GM12878 (cell line): ENCODE measurements at regions not wholly inside any gene's neighbourhood (a gene's known extent, or its start where the extent isn't known, plus 50 kb on each side); places are given as distances from the start of the nearest gene placed in this dataset.

ENCODE experiments used
- ATAC-seq: fragments of 200-7000 bp; cut with Tn5 transposase; 3 replicates; pipeline ENCODE4 v1.9.1; 2020; ENCODE audit warnings: mild to moderate bottlenecking, moderate library complexity
- BruUV-seq: library from RNA; stranded (reverse); fragments of 400-500 nt; replicated peaks from 2 replicates; lab custom pipeline; 2021; lab: Mats Ljungman, UMichigan
- CTCF ChIA-PET: fragments of 300-600 bp; sonication (Branson Sonifier 250); formaldehyde crosslinking; extraction: SDS; loops from one replicate; lab custom pipeline; 2021; ENCODE audit warnings: inconsistent platforms; lab: Yijun Ruan, JAX
- POLR2A ChIA-PET: fragments of 350-600 bp; formaldehyde crosslinking; extraction: SDS; loops from one replicate; lab custom pipeline; 2021; ENCODE audit warnings: inconsistent platforms; lab: Charles Lee
- RAD21 ChIA-PET: fragments of 300-600 bp; sonication (Branson Sonifier 250); formaldehyde crosslinking; loops from one replicate; lab custom pipeline; 2023; ENCODE audit warnings: antibody characterized with exemption; ENCODE audit not compliant: unreplicated experiment; lab: Charles Lee
- SMC1A ChIA-PET: fragments of 300-600 bp; sonication (Branson Sonifier 250); formaldehyde crosslinking; loops from one replicate; lab custom pipeline; 2023; ENCODE audit not compliant: unreplicated experiment, uncharacterized antibody; lab: Charles Lee
- DNase-seq: peaks from one replicate; pipeline ENCODE4 v3.0.0-alpha.2; 2011; ENCODE audit warnings: low read depth, low spot score
- FAIRE-seq: peaks from 3 replicates; lab custom pipeline; 2011; peaks lifted over from hg19 to GRCh38; lab: Jason Lieb, UNC
- H2AFZ ChIP-seq: 2 replicates; pipeline ENCODE4 v1.6.0; 2011; ENCODE audit warnings: low read depth, low read length, control low read depth; ENCODE audit not compliant: control insufficient read depth
- H3K27ac ChIP-seq: 2 replicates; pipeline ENCODE4 v1.5.1; 2011; ENCODE audit warnings: control low read depth; ENCODE audit not compliant: control insufficient read depth, insufficient read depth
- H3K27me3 ChIP-seq, 2 experiments: replicated peaks in 1 of 2; 2 replicates each; pipeline versions ENCODE4 v1.6.0 to v1.6.1; 2011; ENCODE audit warnings: low read length in 1 of 2; ENCODE audit not compliant: control insufficient read depth in 2 of 2, insufficient read depth in 2 of 2
- H3K36me3 ChIP-seq, 2 experiments: 2 replicates each; pipeline ENCODE4 v1.5.1; 2011; ENCODE audit warnings: low read length in 1 of 2; ENCODE audit not compliant: control insufficient read depth in 2 of 2, insufficient read depth in 2 of 2
- H3K4me1 ChIP-seq: 2 replicates; pipeline ENCODE4 v1.6.1; 2011; ENCODE audit warnings: mild to moderate bottlenecking, low read length, moderate library complexity, mixed read lengths; ENCODE audit not compliant: control insufficient read depth, insufficient read depth
- H3K4me2 ChIP-seq: 2 replicates; pipeline ENCODE4 v1.6.0; 2011; ENCODE audit warnings: control low read depth; ENCODE audit not compliant: control insufficient read depth, insufficient read depth
- H3K4me3 ChIP-seq: fragments of 200-600 bp; sonication (generic); 2 replicates; pipeline ENCODE4 v1.5.1; 2016
- H3K79me2 ChIP-seq: 2 replicates; pipeline ENCODE4 v1.6.0; 2011; ENCODE audit warnings: low read length; ENCODE audit not compliant: control insufficient read depth, insufficient read depth
- H3K9ac ChIP-seq: 2 replicates; pipeline ENCODE4 v1.8.0; 2011; ENCODE audit warnings: low read length, control low read depth, mixed read lengths; ENCODE audit not compliant: control insufficient read depth, insufficient read depth
- H3K9me3 ChIP-seq: replicated peaks from 3 replicates; pipeline ENCODE4 v1.5.1; 2011; ENCODE audit warnings: mild to moderate bottlenecking, low read length; ENCODE audit not compliant: control insufficient read depth, insufficient read depth
- H4K20me1 ChIP-seq: 2 replicates; pipeline ENCODE4 v1.6.0; 2011; ENCODE audit not compliant: control insufficient read depth, insufficient read depth
- CBX3 ChIP-seq: fragments of 200-600 bp; sonication (generic); IDR thresholded peaks from 2 replicates; pipeline ENCODE4 v1.6.1; 2016; ENCODE audit warnings: low read depth, borderline replicate concordance
- CHD2 ChIP-seq: IDR thresholded peaks from 2 replicates; pipeline ENCODE4 v1.6.1; 2011; ENCODE audit warnings: low read depth, low read length, improper control_type of control experiment, borderline replicate concordance
- GABPA ChIP-seq: IDR thresholded peaks from 2 replicates; pipeline ENCODE4 v1.6.1; 2014; ENCODE audit warnings: antibody characterized with exemption, low read depth, mild to moderate bottlenecking, inconsistent platforms
- GATAD2B ChIP-seq: fragments of 450-650 bp; conservative IDR thresholded peaks from 2 replicates; pipeline ENCODE4 v1.6.1; 2017; ENCODE audit warnings: low read depth, mild to moderate bottlenecking, moderate library complexity
- HCFC1 ChIP-seq: fragments of 150-350 bp; IDR thresholded peaks from 2 replicates; pipeline ENCODE4 v1.6.1; 2014; ENCODE audit warnings: low read length
- JUND ChIP-seq: IDR thresholded peaks from 2 replicates; pipeline ENCODE4 v1.6.1; 2012; ENCODE audit warnings: low read depth, mild to moderate bottlenecking, low read length, improper control_type of control experiment, moderate library complexity
- MLLT1 ChIP-seq: fragments of 450-650 bp; IDR thresholded peaks from 2 replicates; pipeline ENCODE4 v1.6.1; 2016; ENCODE audit warnings: mild to moderate bottlenecking
- MXI1 ChIP-seq: fragments of 150-350 bp; IDR thresholded peaks from 2 replicates; pipeline ENCODE4 v1.6.1; 2011; ENCODE audit warnings: low read depth, mild to moderate bottlenecking, inconsistent platforms, low read length, improper control_type of control experiment
- MYB ChIP-seq: fragments of 150-350 bp; IDR thresholded peaks from 2 replicates; pipeline ENCODE4 v1.6.1; 2014; ENCODE audit warnings: mild to moderate bottlenecking, low read depth, low read length, borderline replicate concordance
- NFXL1 ChIP-seq: fragments of 450-650 bp; IDR thresholded peaks from 2 replicates; pipeline ENCODE4 v1.6.1; 2017; ENCODE audit warnings: antibody characterized with exemption, mild to moderate bottlenecking, borderline replicate concordance
- NR2F1 ChIP-seq: fragments of 450-650 bp; conservative IDR thresholded peaks from 2 replicates; pipeline ENCODE4 v1.6.1; 2017; ENCODE audit warnings: mild to moderate bottlenecking
- SREBF2 ChIP-seq: IDR thresholded peaks from 2 replicates; pipeline ENCODE4 v1.6.1; 2012; ENCODE audit warnings: mild to moderate bottlenecking, low read length
- STAT3 ChIP-seq: IDR thresholded peaks from 2 replicates; pipeline ENCODE4 v1.6.1; 2011; ENCODE audit warnings: low read depth, low read length, improper control_type of control experiment
- TCF12 ChIP-seq: IDR thresholded peaks from 2 replicates; pipeline ENCODE4 v1.6.1; 2011; ENCODE audit warnings: low read depth, mild to moderate bottlenecking, low read length
- WGBS: methylation state at CpG from one replicate; pipeline ENCODE4 v1.1.6; 2016; ENCODE audit warnings: low lambda C conversion rate; ENCODE audit not compliant: insufficient replicate concordance, insufficient coverage; ENCODE audit errors: missing lambda C conversion rate; 5-methylcytosine and 5-hydroxymethylcytosine counted together
- in situ Hi-C: fragments of 300-500 bp; cut with MboI; formaldehyde crosslinking; loops from 9 replicates; pipeline ENCODE4 v1.14.3; 2018; ENCODE audit warnings: mixed read lengths
- intact Hi-C: fragments of 100-400 bp; cut with micrococcal nuclease; formaldehyde crosslinking; loops from one replicate; pipeline ENCODE4 v1.14.2; 2022; ENCODE audit not compliant: unreplicated experiment
- TF ChIP-seq, protein P1 (sequence below): fragments of 450-650 bp; IDR thresholded peaks from 2 replicates; pipeline ENCODE4 v1.6.1; 2017; ENCODE audit warnings: antibody characterized with exemption, mild to moderate bottlenecking, moderate library complexity
- TF ChIP-seq, protein P2 (sequence below): IDR thresholded peaks from 2 replicates; pipeline ENCODE4 v1.6.1; 2012; ENCODE audit warnings: mild to moderate bottlenecking, low read depth, low read length

- TF ChIP-seq, protein P1, sequence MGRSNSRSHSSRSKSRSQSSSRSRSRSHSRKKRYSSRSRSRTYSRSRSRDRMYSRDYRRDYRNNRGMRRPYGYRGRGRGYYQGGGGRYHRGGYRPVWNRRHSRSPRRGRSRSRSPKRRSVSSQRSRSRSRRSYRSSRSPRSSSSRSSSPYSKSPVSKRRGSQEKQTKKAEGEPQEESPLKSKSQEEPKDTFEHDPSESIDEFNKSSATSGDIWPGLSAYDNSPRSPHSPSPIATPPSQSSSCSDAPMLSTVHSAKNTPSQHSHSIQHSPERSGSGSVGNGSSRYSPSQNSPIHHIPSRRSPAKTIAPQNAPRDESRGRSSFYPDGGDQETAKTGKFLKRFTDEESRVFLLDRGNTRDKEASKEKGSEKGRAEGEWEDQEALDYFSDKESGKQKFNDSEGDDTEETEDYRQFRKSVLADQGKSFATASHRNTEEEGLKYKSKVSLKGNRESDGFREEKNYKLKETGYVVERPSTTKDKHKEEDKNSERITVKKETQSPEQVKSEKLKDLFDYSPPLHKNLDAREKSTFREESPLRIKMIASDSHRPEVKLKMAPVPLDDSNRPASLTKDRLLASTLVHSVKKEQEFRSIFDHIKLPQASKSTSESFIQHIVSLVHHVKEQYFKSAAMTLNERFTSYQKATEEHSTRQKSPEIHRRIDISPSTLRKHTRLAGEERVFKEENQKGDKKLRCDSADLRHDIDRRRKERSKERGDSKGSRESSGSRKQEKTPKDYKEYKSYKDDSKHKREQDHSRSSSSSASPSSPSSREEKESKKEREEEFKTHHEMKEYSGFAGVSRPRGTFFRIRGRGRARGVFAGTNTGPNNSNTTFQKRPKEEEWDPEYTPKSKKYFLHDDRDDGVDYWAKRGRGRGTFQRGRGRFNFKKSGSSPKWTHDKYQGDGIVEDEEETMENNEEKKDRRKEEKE: no peak
- no peak for TF ChIP-seq GATAD2B
- no peak for TF ChIP-seq GABPA
Measured at GRCh38 chr10:4024516-4025245, 239.7 kb upstream of the KLF6 start (continued).

GRCh38 chr10:4024027-4024426 is 239.0 kb upstream of the KLF6 start:
- H2AFZ ChIP-seq: no peak overlapping the region
- in situ Hi-C loops: no loop called here
- no peak overlapping the region for H3K4me2 ChIP-seq
- no peaks in the 10 kb centered on the region for H3K36me3 ChIP-seq
- H3K4me3 ChIP-seq: no peak overlapping the region
- intact Hi-C loops: no loop called here
- 0 out of 4 replicates have a peak, but pooled peaks cover 0 to 3% of the 10 kb centered on the region in 2 experiments for H3K27me3 ChIP-seq
- no peaks in the 10 kb centered on the region for H3K9me3 ChIP-seq
- no peak for FAIRE-seq
- POLR2A ChIA-PET: no interaction called here
- CTCF ChIA-PET: no interaction called here
- H3K27ac ChIP-seq: no peak overlapping the region
- DNase-seq: no peak
- 80% methylated on average over 17 of the region's 17 CpGs for WGBS
- no peaks in the 10 kb centered on the region for H3K4me1 ChIP-seq
- RAD21 ChIA-PET: no interaction called here
- SMC1A ChIA-PET: interaction anchor here (1.0 kb wide), 1 partner anchor 10 kb away, joined by 3 read pairs; no protein-coding TSS in a partner anchor
- H4K20me1 ChIP-seq: no peaks in the 10 kb centered on the region
- no TSS peak for BruUV-seq
- H3K9ac ChIP-seq: no peak overlapping the region
- ATAC-seq: no peak
- no peaks in the 10 kb centered on the region for H3K79me2 ChIP-seq
- no peak for TF ChIP-seq HCFC1
- no peak for TF ChIP-seq NR2F1
- no peak for TF ChIP-seq CHD2
- no peak for TF ChIP-seq CBX3
- TF ChIP-seq MXI1: no peak
- TF ChIP-seq JUND: no peak
- TF ChIP-seq NFXL1: no peak
- TF ChIP-seq MYB: no peak
- no peak for TF ChIP-seq SREBF2
- TF ChIP-seq, protein P2, sequence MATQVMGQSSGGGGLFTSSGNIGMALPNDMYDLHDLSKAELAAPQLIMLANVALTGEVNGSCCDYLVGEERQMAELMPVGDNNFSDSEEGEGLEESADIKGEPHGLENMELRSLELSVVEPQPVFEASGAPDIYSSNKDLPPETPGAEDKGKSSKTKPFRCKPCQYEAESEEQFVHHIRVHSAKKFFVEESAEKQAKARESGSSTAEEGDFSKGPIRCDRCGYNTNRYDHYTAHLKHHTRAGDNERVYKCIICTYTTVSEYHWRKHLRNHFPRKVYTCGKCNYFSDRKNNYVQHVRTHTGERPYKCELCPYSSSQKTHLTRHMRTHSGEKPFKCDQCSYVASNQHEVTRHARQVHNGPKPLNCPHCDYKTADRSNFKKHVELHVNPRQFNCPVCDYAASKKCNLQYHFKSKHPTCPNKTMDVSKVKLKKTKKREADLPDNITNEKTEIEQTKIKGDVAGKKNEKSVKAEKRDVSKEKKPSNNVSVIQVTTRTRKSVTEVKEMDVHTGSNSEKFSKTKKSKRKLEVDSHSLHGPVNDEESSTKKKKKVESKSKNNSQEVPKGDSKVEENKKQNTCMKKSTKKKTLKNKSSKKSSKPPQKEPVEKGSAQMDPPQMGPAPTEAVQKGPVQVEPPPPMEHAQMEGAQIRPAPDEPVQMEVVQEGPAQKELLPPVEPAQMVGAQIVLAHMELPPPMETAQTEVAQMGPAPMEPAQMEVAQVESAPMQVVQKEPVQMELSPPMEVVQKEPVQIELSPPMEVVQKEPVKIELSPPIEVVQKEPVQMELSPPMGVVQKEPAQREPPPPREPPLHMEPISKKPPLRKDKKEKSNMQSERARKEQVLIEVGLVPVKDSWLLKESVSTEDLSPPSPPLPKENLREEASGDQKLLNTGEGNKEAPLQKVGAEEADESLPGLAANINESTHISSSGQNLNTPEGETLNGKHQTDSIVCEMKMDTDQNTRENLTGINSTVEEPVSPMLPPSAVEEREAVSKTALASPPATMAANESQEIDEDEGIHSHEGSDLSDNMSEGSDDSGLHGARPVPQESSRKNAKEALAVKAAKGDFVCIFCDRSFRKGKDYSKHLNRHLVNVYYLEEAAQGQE: no peak
- no peak for TF ChIP-seq STAT3
- TF ChIP-seq MLLT1: no peak
- TF ChIP-seq TCF12: no peak
